Testis (tissue), 2 donors: ENCODE measurements at regions not wholly inside any gene's neighbourhood (a gene's known extent, or its start where the extent isn't known, plus 50 kb on each side); places are given as distances from the start of the nearest gene placed in this dataset.

Experiments used
- DNase-seq: peaks from one replicate; pipeline ENCODE4 v3.0.0-alpha.2; 2019
- H3K27ac ChIP-seq, 2 donors: fragments of 200-600 bp; sonication (generic); one replicate each; pipeline ENCODE4 v1.5.1; 2019
- H3K27me3 ChIP-seq: fragments of 200-600 bp; sonication (generic); one replicate; pipeline ENCODE4 v1.5.1; 2019
- H3K36me3 ChIP-seq: fragments of 200-600 bp; sonication (generic); one replicate; pipeline ENCODE4 v1.5.1; 2017; ENCODE audit warnings: low read depth; ENCODE audit errors: missing control alignments
- H3K4me1 ChIP-seq: fragments of 200-600 bp; sonication (generic); one replicate; pipeline ENCODE4 v1.5.1; 2019
- H3K4me3 ChIP-seq, 2 donors: fragments of 200-600 bp; sonication (generic); one replicate each; pipeline ENCODE4 v1.5.1; 2017 to 2019
- H3K9me3 ChIP-seq: fragments of 200-600 bp; sonication (generic); one replicate; pipeline ENCODE4 v1.5.1; 2017
- POLR2A ChIP-seq: fragments of 450-650 bp; IDR thresholded peaks from one replicate; pipeline ENCODE4 v1.6.1; 2017; ENCODE audit warnings: antibody characterized with exemption, mild to moderate bottlenecking, moderate library complexity
- WGBS, 2 donors: methylation state at CpG; one replicate each; pipeline ENCODE4 v1.1.5; 2018; 5-methylcytosine and 5-hydroxymethylcytosine counted together
- intact Hi-C: fragments of 100-400 bp; cut with DNase I; formaldehyde crosslinking; loops from one replicate; pipeline ENCODE4 v1.15.1; 2023; ENCODE audit warnings: low total_unique reads
- TF ChIP-seq, protein P1 (sequence below), 3 experiments: fragments of 450-650 bp in 2 of 3; fragments of 200-600 bp in 1 of 3; sonication (generic) in 1 of 3; IDR thresholded peaks; one replicate each; pipeline ENCODE4 v1.5.1; 2016 to 2019; ENCODE audit warnings: antibody characterized with exemption in 3 of 3, mild to moderate bottlenecking in 2 of 3, moderate library complexity in 1 of 3

DNA sequence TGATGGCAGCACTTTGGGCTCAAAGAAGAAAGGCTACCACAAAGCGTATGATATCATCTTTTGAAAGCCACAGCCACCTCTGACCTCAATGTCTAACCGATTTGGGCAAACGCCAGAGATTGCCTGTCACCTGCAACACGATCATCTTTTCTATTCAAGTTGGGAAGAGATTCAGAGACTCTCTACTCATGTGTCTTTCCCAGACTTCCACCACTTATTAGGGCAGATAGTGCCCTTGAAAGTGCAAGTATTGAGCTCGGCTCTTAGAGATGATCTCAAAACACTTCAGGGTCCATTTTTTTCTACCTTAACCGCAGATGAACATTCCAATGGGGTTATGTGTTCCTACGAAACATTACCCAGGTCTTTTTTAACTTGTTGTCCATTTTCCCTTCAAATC lies 213.7 kb downstream of the DRD1 start:
- DNase-seq = no peak
- intact Hi-C loops = no loop called here
- no peaks in the 10 kb centered on the region for H3K36me3 ChIP-seq
- TF ChIP-seq, protein P1, sequence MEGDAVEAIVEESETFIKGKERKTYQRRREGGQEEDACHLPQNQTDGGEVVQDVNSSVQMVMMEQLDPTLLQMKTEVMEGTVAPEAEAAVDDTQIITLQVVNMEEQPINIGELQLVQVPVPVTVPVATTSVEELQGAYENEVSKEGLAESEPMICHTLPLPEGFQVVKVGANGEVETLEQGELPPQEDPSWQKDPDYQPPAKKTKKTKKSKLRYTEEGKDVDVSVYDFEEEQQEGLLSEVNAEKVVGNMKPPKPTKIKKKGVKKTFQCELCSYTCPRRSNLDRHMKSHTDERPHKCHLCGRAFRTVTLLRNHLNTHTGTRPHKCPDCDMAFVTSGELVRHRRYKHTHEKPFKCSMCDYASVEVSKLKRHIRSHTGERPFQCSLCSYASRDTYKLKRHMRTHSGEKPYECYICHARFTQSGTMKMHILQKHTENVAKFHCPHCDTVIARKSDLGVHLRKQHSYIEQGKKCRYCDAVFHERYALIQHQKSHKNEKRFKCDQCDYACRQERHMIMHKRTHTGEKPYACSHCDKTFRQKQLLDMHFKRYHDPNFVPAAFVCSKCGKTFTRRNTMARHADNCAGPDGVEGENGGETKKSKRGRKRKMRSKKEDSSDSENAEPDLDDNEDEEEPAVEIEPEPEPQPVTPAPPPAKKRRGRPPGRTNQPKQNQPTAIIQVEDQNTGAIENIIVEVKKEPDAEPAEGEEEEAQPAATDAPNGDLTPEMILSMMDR (IDR thresholded peaks at IDR 0.05) = no peak
- TF ChIP-seq POLR2A = no peak
- no peak overlapping the region for H3K27ac ChIP-seq
- H3K4me3 ChIP-seq = no peak overlapping the region
- no peaks in the 10 kb centered on the region for H3K27me3 ChIP-seq
- H3K4me1 ChIP-seq = no peaks in the 10 kb centered on the region
- H3K9me3 ChIP-seq = no peaks in the 10 kb centered on the region
- 72 to 76% methylated on average over 7 of the region's 7 CpGs for WGBS, 2 donors

DNA sequence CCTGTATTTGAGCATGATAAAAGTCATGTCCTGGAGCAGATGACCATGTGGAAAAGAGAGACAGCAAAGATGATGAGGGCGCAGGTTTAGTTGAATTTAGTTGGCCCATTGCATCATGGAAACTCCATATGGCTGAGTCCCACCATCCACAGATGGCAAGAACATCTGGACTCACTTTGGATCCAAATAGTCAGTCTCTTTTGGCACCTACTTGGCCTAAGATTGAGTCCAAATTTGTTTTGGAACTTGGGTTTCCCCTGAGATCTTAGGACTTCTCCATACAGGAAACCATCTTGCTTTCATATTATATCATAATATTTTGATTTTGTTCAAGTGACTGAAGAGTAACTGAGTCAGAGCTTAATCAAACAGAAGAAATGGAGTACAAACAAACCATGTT lies 217.5 kb downstream of the DRD1 start:
- Histone ChIP-seq H3K9me3 (no peaks in the 10 kb centered on the region), H3K4me3 (no peak overlapping the region), H3K4me1 (no peaks in the 10 kb centered on the region), H3K27ac (no peak overlapping the region), H3K36me3 (no peaks in the 10 kb centered on the region), H3K27me3 (no peaks in the 10 kb centered on the region)
- TF ChIP-seq POLR2A = no peak
- TF ChIP-seq, protein P1 (IDR thresholded peaks at IDR 0.05) = no peak
- WGBS, 2 donors = 73 to 87% methylated on average over 1 of the region's 1 CpG
- intact Hi-C loops = no loop called here
- DNase-seq = no peak

DNA sequence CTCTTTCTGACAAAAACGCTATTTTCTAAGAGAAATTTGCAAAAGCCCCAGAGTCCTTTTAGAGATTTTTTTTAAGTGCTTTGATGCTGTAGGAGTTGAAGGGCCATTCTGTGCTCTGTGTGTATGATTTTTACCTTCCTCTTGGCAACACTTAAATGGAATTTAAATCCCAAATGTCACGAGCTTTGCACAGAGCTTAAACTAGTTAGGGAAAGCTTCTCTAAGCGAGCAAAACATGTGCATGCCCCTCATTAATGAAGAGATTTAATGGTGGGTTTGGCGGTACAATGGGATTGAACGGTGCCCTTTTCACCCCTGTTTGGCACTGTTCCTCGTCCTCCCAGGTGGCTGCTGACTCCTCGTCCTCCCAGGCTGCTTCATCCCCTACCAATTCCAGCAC lies 220.7 kb downstream of the DRD1 start:
- no peaks in the 10 kb centered on the region for H3K27me3 ChIP-seq
- no peak overlapping the region for H3K27ac ChIP-seq
- H3K36me3 ChIP-seq = no peaks in the 10 kb centered on the region
- H3K4me3 ChIP-seq = no peak overlapping the region
- 51 to 53% methylated on average over 7 of the region's 7 CpGs for WGBS, 2 donors
- no peaks in the 10 kb centered on the region for H3K9me3 ChIP-seq
- no peaks in the 10 kb centered on the region for H3K4me1 ChIP-seq
- intact Hi-C loops = no loop called here
- DNase-seq = no peak
- TF ChIP-seq, protein P1 (IDR thresholded peaks at IDR 0.05) = no peak
- TF ChIP-seq POLR2A = no peak

DNA sequence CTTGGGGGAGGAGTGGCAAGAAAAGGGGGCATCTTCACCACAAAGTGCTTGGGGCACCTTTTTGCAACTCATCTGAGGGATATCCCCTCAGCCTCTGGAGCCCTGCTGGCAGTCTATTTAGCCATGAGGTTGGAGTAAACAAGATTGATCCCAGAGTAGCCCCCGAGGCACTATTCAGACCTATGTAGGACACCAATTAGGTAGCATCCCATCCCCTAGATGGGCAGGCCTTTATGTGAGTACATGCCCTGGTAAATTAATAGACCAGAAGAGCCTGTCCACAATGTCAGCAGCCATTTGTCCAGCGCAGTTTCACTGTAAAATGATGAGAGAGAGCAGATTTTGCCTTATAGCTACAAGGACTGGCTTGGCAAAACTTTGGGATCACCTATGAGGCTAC lies 221.4 kb downstream of the DRD1 start:
- intact Hi-C loops = no loop called here
- Histone ChIP-seq H3K9me3 (no peaks in the 10 kb centered on the region), H3K27me3 (no peaks in the 10 kb centered on the region), H3K36me3 (no peaks in the 10 kb centered on the region), H3K4me3 (no peak overlapping the region), H3K4me1 (no peaks in the 10 kb centered on the region), H3K27ac (no peak overlapping the region)
- no peak for DNase-seq
- 71 to 87% methylated on average over 2 of the region's 2 CpGs for WGBS, 2 donors
- TF ChIP-seq POLR2A = no peak
- TF ChIP-seq, protein P1 (IDR thresholded peaks at IDR 0.05) = no peak

DNA sequence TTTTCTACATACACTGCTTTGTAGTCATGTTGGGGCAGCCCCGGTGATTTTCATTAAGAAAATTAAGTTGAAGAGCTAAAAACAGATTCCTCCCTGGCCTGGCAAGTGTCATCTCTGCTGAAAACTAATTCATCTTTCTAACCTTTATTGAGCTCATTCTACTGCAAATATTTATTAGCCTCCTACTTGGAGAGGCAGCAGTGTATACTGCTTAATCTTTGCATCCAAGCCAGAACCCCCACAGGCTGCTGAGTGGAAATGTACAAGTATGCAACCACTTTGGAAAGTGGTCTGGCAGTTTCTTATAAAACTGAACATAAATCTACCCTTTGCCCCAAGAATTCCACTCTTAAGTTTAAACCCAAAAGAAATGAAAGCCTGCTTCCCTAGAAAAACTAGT lies 223.4 kb downstream of the DRD1 start:
- TF ChIP-seq, protein P1 (IDR thresholded peaks at IDR 0.05) = no peak
- no peak for TF ChIP-seq POLR2A
- Histone ChIP-seq H3K4me3 (no peak overlapping the region), H3K36me3 (no peaks in the 10 kb centered on the region), H3K27ac (no peak overlapping the region), H3K27me3 (no peaks in the 10 kb centered on the region), H3K4me1 (no peaks in the 10 kb centered on the region), H3K9me3 (no peaks in the 10 kb centered on the region)
- intact Hi-C loops = no loop called here
- DNase-seq = no peak
- 79 to 88% methylated on average over 1 of the region's 1 CpG for WGBS, 2 donors
